ENCODE measurements at regions not wholly inside any gene's neighbourhood (a gene's known extent, or its start where the extent isn't known, plus 50 kb on each side); places are given as distances from the start of the nearest gene placed in this dataset.

DNA sequence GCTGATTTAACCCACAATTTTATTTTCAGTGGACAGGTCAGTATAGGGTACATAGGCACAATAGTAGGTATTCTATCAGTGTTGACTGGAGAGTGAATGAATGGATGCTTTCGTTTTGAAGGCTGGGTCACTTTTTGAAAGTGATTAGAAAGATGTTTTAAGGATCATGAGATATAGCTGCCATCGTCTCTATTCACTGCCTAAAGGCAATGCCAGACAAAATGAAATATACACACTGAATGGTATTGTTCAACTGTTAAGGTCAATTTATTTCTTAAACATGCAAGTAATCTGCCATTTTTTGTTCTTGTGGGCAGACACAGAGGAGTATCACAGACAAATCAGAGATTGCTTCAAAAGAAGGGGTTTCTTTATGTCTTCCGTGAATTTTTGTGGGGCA, 395.3 kb downstream of the VGLL3 start:
- TF ChIP-seq, protein P1, sequence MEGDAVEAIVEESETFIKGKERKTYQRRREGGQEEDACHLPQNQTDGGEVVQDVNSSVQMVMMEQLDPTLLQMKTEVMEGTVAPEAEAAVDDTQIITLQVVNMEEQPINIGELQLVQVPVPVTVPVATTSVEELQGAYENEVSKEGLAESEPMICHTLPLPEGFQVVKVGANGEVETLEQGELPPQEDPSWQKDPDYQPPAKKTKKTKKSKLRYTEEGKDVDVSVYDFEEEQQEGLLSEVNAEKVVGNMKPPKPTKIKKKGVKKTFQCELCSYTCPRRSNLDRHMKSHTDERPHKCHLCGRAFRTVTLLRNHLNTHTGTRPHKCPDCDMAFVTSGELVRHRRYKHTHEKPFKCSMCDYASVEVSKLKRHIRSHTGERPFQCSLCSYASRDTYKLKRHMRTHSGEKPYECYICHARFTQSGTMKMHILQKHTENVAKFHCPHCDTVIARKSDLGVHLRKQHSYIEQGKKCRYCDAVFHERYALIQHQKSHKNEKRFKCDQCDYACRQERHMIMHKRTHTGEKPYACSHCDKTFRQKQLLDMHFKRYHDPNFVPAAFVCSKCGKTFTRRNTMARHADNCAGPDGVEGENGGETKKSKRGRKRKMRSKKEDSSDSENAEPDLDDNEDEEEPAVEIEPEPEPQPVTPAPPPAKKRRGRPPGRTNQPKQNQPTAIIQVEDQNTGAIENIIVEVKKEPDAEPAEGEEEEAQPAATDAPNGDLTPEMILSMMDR (IDR thresholded peaks at IDR 0.05): no peak
- TF ChIP-seq EZH2phosphoT487 (IDR thresholded peaks at IDR 0.05) (no peak), EZH2 (IDR thresholded peaks at IDR 0.05) (no peak)
- Histone ChIP-seq H3K27me3 (no peaks in the 10 kb centered on the region), H3K9me3 (ENCODE audit: low read depth) (no peaks in the 10 kb centered on the region), H2AFZ (replicated peaks) (no peak overlapping the region), H3K4me2 (no peak overlapping the region), H3K27ac (no peak overlapping the region), H4K20me1 (ENCODE audit: low read depth) (no peaks in the 10 kb centered on the region), H3K79me2 (ENCODE audit: low read depth) (no peaks in the 10 kb centered on the region), H3K4me1 (no peaks in the 10 kb centered on the region), H3K4me3 (no peak overlapping the region), H3K36me3 (no peaks in the 10 kb centered on the region), H3K9ac (no peak overlapping the region), H3F3A (ENCODE audit: low read depth) (no peaks in the 10 kb centered on the region)
- no peaks in the 10 kb centered on the region for H3K9me3 Mint-ChIP-seq
- no peak overlapping the region for H3K27ac Mint-ChIP-seq
- no peak overlapping the region for H3K4me3 Mint-ChIP-seq
- H3K27me3 Mint-ChIP-seq (ENCODE audit: insufficient read depth, low read depth): no peaks in the 10 kb centered on the region
- H3K36me3 Mint-ChIP-seq: no peaks in the 10 kb centered on the region
- DNase-seq (ENCODE audit: low spot score): no peak
- H3K4me1 Mint-ChIP-seq: no peaks in the 10 kb centered on the region

DNA sequence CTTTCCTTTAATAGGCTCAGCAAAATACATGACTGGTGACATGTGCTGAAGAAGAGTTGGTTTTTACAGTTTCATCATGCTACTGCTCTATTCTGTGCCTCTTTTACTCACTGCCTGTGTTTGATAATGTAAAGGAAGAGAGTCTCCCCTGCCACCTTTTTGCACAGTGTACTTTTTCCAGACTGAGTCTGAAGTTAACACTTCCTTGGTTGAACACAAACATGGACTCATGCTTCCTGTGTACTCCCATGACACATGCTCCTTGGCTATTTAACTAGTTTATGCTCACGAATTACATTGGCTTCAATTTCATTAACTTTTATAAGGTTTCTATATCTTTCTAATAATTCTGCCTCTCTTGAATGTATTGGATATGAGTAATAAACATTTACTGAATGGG, 396.1 kb downstream of the VGLL3 start:
- Mint-ChIP-seq H3K27me3 (ENCODE audit: insufficient read depth, low read depth) (no peaks in the 10 kb centered on the region), H3K9me3 (no peaks in the 10 kb centered on the region), H3K4me3 (no peak overlapping the region), H3K27ac (no peak overlapping the region), H3K4me1 (no peaks in the 10 kb centered on the region), H3K36me3 (no peaks in the 10 kb centered on the region)
- Histone ChIP-seq H3K79me2 (ENCODE audit: low read depth) (no peaks in the 10 kb centered on the region), H3K27me3 (no peaks in the 10 kb centered on the region), H3K36me3 (no peaks in the 10 kb centered on the region), H3K4me1 (no peaks in the 10 kb centered on the region), H3K9ac (no peak overlapping the region), H2AFZ (replicated peaks) (peak overlapping the region; percentile 47), H3F3A (ENCODE audit: low read depth) (no peaks in the 10 kb centered on the region), H3K4me2 (no peak overlapping the region), H3K9me3 (ENCODE audit: low read depth) (peaks cover 1% of the 10 kb centered on the region), H3K4me3 (no peak overlapping the region), H4K20me1 (ENCODE audit: low read depth) (no peaks in the 10 kb centered on the region), H3K27ac (no peak overlapping the region)
- TF ChIP-seq EZH2 (IDR thresholded peaks at IDR 0.05) (no peak), EZH2phosphoT487 (IDR thresholded peaks at IDR 0.05) (no peak)
- TF ChIP-seq, protein P1 (IDR thresholded peaks at IDR 0.05): no peak
- DNase-seq (ENCODE audit: low spot score): no peak

DNA sequence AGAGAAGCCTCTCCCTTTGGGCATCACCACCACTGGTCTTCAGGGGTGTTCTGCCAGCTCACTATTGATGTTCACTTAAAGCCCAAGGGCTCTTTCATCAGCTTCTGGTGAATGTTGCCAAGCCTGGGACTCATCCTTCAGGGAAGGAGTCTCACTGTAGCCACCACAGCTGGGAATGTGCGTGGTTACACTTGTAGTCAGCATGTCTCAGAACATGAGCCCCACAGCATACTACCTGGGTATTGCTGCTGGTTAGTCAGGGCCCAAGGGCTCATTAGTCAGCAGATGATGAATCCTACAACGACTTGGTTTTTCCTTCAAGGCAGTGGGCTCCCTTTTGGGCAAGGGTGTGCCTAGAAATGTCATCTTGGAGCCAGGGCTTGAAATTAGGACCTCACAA, 412.9 kb downstream of the VGLL3 start:
- Mint-ChIP-seq H3K36me3 (no peaks in the 10 kb centered on the region), H3K4me3 (no peak overlapping the region), H3K9me3 (no peaks in the 10 kb centered on the region), H3K27me3 (ENCODE audit: insufficient read depth, low read depth) (no peaks in the 10 kb centered on the region), H3K27ac (no peak overlapping the region), H3K4me1 (no peaks in the 10 kb centered on the region)
- Histone ChIP-seq H3K9me3 (ENCODE audit: low read depth) (peaks cover 3% of the 10 kb centered on the region), H3K79me2 (ENCODE audit: low read depth) (no peaks in the 10 kb centered on the region), H3K4me3 (no peak overlapping the region), H3K27ac (no peak overlapping the region), H3K4me1 (no peaks in the 10 kb centered on the region), H3K4me2 (no peak overlapping the region), H3K27me3 (no peaks in the 10 kb centered on the region), H3F3A (ENCODE audit: low read depth) (no peaks in the 10 kb centered on the region), H3K9ac (no peak overlapping the region), H4K20me1 (ENCODE audit: low read depth) (no peaks in the 10 kb centered on the region), H2AFZ (replicated peaks) (no peak overlapping the region), H3K36me3 (no peaks in the 10 kb centered on the region)
- TF ChIP-seq EZH2phosphoT487 (IDR thresholded peaks at IDR 0.05) (no peak), EZH2 (IDR thresholded peaks at IDR 0.05) (no peak)
- TF ChIP-seq, protein P1 (IDR thresholded peaks at IDR 0.05): no peak
- DNase-seq (ENCODE audit: low spot score): no peak
